ENCODE measurements at regions not wholly inside any gene's neighbourhood (a gene's known extent, or its start where the extent isn't known, plus 50 kb on each side); places are given as distances from the start of the nearest gene placed in this dataset.

- Histone ChIP-seq H3K4me3 (ENCODE audit: insufficient read depth, low read depth, low read length, poor library complexity, severe bottlenecking) (no peak overlapping the region), H3K27ac (ENCODE audit: insufficient read depth, low read length, poor library complexity, severe bottlenecking) (no peak overlapping the region), H3K4me1 (ENCODE audit: control insufficient read depth, insufficient read depth, low read length, poor library complexity, severe bottlenecking) (no peaks in the 10 kb centered on the region), H3K9me3 (ENCODE audit: control insufficient read depth, low read length) (no peaks in the 10 kb centered on the region), H3K27me3 (replicated peaks; ENCODE audit: control insufficient read depth, insufficient read depth, low read length, poor library complexity, severe bottlenecking) (no peaks in the 10 kb centered on the region), H3K36me3 (ENCODE audit: control insufficient read depth, insufficient read depth, low read length) (no peaks in the 10 kb centered on the region)
- DNase-seq: no peak
These were observed 323.7 kb downstream of the TMEM121 start for GRCh38 chr14:105849933-105850626.

- no peak for DNase-seq
- H3K27ac ChIP-seq (ENCODE audit: insufficient read depth, low read length, poor library complexity, severe bottlenecking): no peak overlapping the region
- peaks cover 6% of the 10 kb centered on the region for H3K4me1 ChIP-seq (ENCODE audit: control insufficient read depth, insufficient read depth, low read length, poor library complexity, severe bottlenecking)
- no peaks in the 10 kb centered on the region for H3K27me3 ChIP-seq (replicated peaks; ENCODE audit: control insufficient read depth, insufficient read depth, low read length, poor library complexity, severe bottlenecking)
- no peaks in the 10 kb centered on the region for H3K9me3 ChIP-seq (ENCODE audit: control insufficient read depth, low read length)
- H3K36me3 ChIP-seq (ENCODE audit: control insufficient read depth, insufficient read depth, low read length): no peaks in the 10 kb centered on the region
- no peak overlapping the region for H3K4me3 ChIP-seq (ENCODE audit: insufficient read depth, low read depth, low read length, poor library complexity, severe bottlenecking)
These were observed 324.6 kb downstream of the TMEM121 start for GRCh38 chr14:105850853-105851581.

GRCh38 chr14:105851716-105852377 lies 325.5 kb downstream of the TMEM121 start:
- no peak overlapping the region for H3K27ac ChIP-seq (ENCODE audit: insufficient read depth, low read length, poor library complexity, severe bottlenecking)
- no peak for DNase-seq
- H3K27me3 ChIP-seq (replicated peaks; ENCODE audit: control insufficient read depth, insufficient read depth, low read length, poor library complexity, severe bottlenecking): no peaks in the 10 kb centered on the region
- H3K4me1 ChIP-seq (ENCODE audit: control insufficient read depth, insufficient read depth, low read length, poor library complexity, severe bottlenecking): peaks cover 13% of the 10 kb centered on the region
- H3K36me3 ChIP-seq (ENCODE audit: control insufficient read depth, insufficient read depth, low read length): no peaks in the 10 kb centered on the region
- no peak overlapping the region for H3K4me3 ChIP-seq (ENCODE audit: insufficient read depth, low read depth, low read length, poor library complexity, severe bottlenecking)
- H3K9me3 ChIP-seq (ENCODE audit: control insufficient read depth, low read length): no peaks in the 10 kb centered on the region

- DNase-seq: no peak
These were observed 326.1 kb downstream of the TMEM121 start for GRCh38 chr14:105852378-105853088.

GRCh38 chr14:105853089-105853906 lies 326.9 kb downstream of the TMEM121 start:
- H3K27me3 ChIP-seq (replicated peaks; ENCODE audit: control insufficient read depth, insufficient read depth, low read length, poor library complexity, severe bottlenecking): no peaks in the 10 kb centered on the region
- H3K4me1 ChIP-seq (ENCODE audit: control insufficient read depth, insufficient read depth, low read length, poor library complexity, severe bottlenecking): peaks cover 13% of the 10 kb centered on the region
- DNase-seq: no peak
- H3K36me3 ChIP-seq (ENCODE audit: control insufficient read depth, insufficient read depth, low read length): no peaks in the 10 kb centered on the region
- H3K4me3 ChIP-seq (ENCODE audit: insufficient read depth, low read depth, low read length, poor library complexity, severe bottlenecking): no peak overlapping the region
- no peak overlapping the region for H3K27ac ChIP-seq (ENCODE audit: insufficient read depth, low read length, poor library complexity, severe bottlenecking)
- no peaks in the 10 kb centered on the region for H3K9me3 ChIP-seq (ENCODE audit: control insufficient read depth, low read length)

More at GRCh38 chr14:105852378-105853088, 326.1 kb downstream of the TMEM121 start:
- Histone ChIP-seq H3K36me3 (ENCODE audit: control insufficient read depth, insufficient read depth, low read length) (no peaks in the 10 kb centered on the region), H3K4me1 (ENCODE audit: control insufficient read depth, insufficient read depth, low read length, poor library complexity, severe bottlenecking) (peaks cover 13% of the 10 kb centered on the region), H3K9me3 (ENCODE audit: control insufficient read depth, low read length) (no peaks in the 10 kb centered on the region), H3K27ac (ENCODE audit: insufficient read depth, low read length, poor library complexity, severe bottlenecking) (no peak overlapping the region), H3K27me3 (replicated peaks; ENCODE audit: control insufficient read depth, insufficient read depth, low read length, poor library complexity, severe bottlenecking) (no peaks in the 10 kb centered on the region), H3K4me3 (ENCODE audit: insufficient read depth, low read depth, low read length, poor library complexity, severe bottlenecking) (no peak overlapping the region)

- Histone ChIP-seq H3K36me3 (ENCODE audit: control insufficient read depth, insufficient read depth, low read length) (no peaks in the 10 kb centered on the region), H3K27ac (ENCODE audit: insufficient read depth, low read length, poor library complexity, severe bottlenecking) (no peak overlapping the region), H3K4me1 (ENCODE audit: control insufficient read depth, insufficient read depth, low read length, poor library complexity, severe bottlenecking) (peaks cover 13% of the 10 kb centered on the region), H3K9me3 (ENCODE audit: control insufficient read depth, low read length) (no peaks in the 10 kb centered on the region), H3K4me3 (ENCODE audit: insufficient read depth, low read depth, low read length, poor library complexity, severe bottlenecking) (no peak overlapping the region), H3K27me3 (replicated peaks; ENCODE audit: control insufficient read depth, insufficient read depth, low read length, poor library complexity, severe bottlenecking) (no peaks in the 10 kb centered on the region)
- DNase-seq: no peak
These were observed 327.7 kb downstream of the TMEM121 start for GRCh38 chr14:105853907-105854599.

- no peaks in the 10 kb centered on the region for H3K36me3 ChIP-seq (ENCODE audit: control insufficient read depth, insufficient read depth, low read length)
- no peak overlapping the region for H3K4me3 ChIP-seq (ENCODE audit: insufficient read depth, low read depth, low read length, poor library complexity, severe bottlenecking)
- H3K27me3 ChIP-seq (replicated peaks; ENCODE audit: control insufficient read depth, insufficient read depth, low read length, poor library complexity, severe bottlenecking): no peaks in the 10 kb centered on the region
- no peak overlapping the region for H3K27ac ChIP-seq (ENCODE audit: insufficient read depth, low read length, poor library complexity, severe bottlenecking)
- no peaks in the 10 kb centered on the region for H3K9me3 ChIP-seq (ENCODE audit: control insufficient read depth, low read length)
- H3K4me1 ChIP-seq (ENCODE audit: control insufficient read depth, insufficient read depth, low read length, poor library complexity, severe bottlenecking): peaks cover 13% of the 10 kb centered on the region
- no peak for DNase-seq
These were observed 328.3 kb downstream of the TMEM121 start for GRCh38 chr14:105854600-105855245.

GRCh38 chr14:105855246-105855892 lies 329.0 kb downstream of the TMEM121 start:
- Histone ChIP-seq H3K27ac (ENCODE audit: insufficient read depth, low read length, poor library complexity, severe bottlenecking) (no peak overlapping the region), H3K4me1 (ENCODE audit: control insufficient read depth, insufficient read depth, low read length, poor library complexity, severe bottlenecking) (peaks cover 13% of the 10 kb centered on the region), H3K4me3 (ENCODE audit: insufficient read depth, low read depth, low read length, poor library complexity, severe bottlenecking) (no peak overlapping the region), H3K27me3 (replicated peaks; ENCODE audit: control insufficient read depth, insufficient read depth, low read length, poor library complexity, severe bottlenecking) (no peaks in the 10 kb centered on the region), H3K9me3 (ENCODE audit: control insufficient read depth, low read length) (no peaks in the 10 kb centered on the region), H3K36me3 (ENCODE audit: control insufficient read depth, insufficient read depth, low read length) (no peaks in the 10 kb centered on the region)
- DNase-seq: no peak

Measured in effector memory CD4-positive, alpha-beta T cell (primary cell).